Stimulated activated CD4-positive, alpha-beta T cell treated with anti-CD3 and anti-CD28 coated beads, Interleukin-1b, Interleukin-23, amount 100 ng/mL, for 24 hours (primary cell): ENCODE measurements at regions not wholly inside any gene's neighbourhood (a gene's known extent, or its start where the extent isn't known, plus 50 kb on each side); places are given as distances from the start of the nearest gene placed in this dataset.
"Not testable (repeated sequence)": the region's sequence is repeated elsewhere in the genome, so short reads cannot be mapped to it uniquely, and the experiment has no call there.

Source experiments
- DNase-seq, 4 experiments: peaks; one replicate each; pipeline ENCODE4 v3.0.0-alpha.2; 2020; ENCODE audit warnings: low read depth in 4 of 4, low spot score in 1 of 4

DNA sequence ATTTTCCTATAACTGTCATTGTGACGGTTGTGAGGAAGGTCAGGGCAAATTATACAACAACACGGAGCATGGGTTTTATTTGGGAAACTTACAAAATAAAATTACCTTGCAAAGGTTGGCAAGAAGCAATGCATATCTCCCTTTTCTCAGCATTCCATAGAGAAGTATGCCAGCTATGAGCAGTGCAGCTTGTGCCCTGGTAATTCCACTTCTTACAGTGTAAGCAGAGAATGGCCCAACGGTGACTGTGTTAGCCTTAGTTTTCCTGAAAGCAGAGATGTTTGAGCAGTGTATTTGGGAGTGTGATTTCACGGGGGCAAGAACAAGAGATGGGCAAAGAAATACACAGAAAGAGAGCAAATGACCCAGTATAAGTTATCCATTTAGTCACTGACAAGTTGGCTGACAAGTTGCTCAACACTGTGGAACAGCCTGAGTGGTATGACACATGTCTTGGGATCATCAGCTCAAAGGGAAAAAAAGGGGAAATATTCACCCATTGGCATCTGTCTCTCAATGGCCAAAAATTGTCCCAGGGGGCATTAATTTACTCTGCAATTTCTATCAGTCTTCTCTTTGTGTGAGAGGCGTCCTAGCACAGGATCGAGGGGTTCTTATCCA lies 210.9 kb upstream of the NRIP1 start:
- DNase-seq, result no peak

DNA sequence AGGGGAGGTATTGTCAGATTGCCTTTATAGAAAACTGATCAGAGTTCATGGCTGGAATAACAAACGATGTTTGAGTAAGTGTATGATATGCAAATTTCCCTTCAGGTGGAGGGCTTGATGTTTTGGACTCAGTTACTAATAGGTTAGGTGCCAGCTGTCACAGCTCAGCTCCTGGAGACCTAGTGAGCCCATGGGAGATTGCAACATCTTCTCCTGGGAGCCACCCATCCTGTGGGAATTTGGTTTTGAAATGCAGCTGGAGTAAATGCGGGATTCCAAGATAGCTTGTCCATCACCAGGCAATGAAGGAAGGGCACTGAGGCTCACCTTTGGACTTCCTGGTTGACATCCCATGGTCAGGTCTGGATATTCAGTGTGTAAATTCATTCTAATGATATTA lies 211.4 kb upstream of the NRIP1 start:
- DNase-seq, result no peak

DNA sequence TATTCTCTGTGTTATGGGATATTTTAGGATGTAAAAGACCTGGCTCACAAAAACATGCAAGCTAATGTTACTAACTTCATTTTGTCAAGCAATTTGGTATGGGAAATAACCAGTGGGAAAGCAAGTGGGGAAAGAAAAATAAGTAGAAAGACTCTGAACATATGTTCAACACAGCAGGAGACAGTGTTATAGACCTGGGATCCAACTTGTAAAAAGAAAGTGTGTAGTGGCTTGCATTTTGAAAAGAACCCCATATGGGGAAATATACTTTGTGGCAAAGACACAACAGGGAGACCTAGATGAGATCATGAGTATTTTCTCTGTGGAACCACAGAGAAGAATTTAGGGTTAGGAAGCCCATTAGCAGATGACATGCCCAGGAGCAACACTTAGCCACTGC lies 212.7 kb upstream of the NRIP1 start:
- DNase-seq, result no peak

DNA sequence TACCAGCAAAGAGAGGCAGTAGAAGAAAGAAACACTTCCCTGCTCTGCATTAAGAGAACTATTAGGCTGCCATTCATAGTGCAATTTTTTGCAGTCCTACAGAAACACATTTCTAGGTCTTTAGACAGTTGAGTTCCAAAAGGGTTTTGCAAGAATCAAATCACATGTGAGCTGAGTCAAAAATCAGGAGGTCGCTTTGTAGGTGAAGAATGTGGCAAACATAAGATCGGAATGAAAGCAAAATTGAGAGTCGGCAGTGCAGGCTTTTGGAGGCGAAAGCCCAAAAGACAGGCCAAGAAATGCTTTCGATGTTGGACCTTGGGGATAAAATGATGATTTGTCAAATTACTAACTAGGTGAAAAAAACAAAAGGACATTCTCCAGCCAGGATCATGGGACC lies 213.5 kb upstream of the NRIP1 start:
- no peak for DNase-seq

GRCh38 chr21:15278851-15279250 lies 214.1 kb upstream of the NRIP1 start:
- no peak for DNase-seq

DNA sequence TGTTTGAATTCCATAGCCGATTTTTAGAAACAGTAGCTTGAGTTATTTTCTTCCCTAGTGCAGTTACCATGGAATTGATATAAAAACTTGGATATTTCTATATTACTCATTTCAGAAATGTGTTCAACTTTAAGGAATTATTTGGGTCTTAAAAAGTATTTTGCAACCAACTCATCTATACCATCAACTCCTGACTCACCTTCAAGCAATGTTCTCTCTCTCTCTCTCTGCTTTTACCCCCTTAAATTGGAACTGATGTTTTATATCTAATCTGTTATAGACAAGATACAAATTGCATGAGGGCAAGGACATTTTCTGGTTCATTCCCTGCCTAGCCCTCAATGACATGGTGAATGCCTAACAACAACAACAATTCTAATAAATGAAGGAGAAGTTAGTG lies 214.7 kb upstream of the NRIP1 start:
- DNase-seq, result no peak

DNA sequence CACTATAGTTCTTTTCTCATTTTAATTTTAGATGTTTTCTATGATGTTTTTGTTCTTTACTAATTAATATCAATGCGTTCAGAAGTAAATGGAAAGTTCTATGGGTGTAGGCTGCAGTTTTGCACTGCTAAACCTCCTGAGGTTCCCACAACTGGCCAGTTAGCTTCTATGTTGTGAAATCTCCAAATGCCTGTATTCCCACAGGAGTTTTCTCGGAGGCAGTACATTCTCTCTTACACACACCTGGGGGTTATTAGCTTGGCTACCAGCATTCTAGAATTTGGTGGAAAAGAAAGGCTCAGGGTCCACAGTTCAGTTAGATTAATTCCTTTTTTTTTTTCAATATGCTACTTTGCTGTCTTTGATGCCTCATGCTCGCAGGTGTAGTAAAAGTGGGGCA lies 216.9 kb upstream of the NRIP1 start:
- no peak for DNase-seq

GRCh38 chr21:15282665-15283064 lies 217.9 kb upstream of the NRIP1 start:
- DNase-seq, result no peak

DNA sequence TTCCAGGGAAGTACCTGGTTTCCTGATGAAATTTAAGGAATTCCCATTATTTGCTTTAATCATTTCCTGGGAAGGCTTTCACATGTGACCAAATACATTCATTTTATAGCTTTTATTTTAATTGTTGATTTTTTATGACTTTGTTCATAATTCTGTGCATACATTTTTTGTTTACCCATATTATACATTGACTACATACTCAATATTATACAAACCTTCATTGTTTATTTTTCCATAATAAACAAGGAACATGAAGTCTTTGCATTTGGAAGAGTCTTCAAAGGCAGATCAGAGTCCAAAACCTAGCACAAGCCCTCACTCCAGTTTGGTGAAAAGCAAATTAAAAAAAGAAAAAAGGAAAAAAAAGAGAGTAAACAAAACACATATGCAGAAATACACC lies 218.3 kb upstream of the NRIP1 start:
- no peak for DNase-seq

DNA sequence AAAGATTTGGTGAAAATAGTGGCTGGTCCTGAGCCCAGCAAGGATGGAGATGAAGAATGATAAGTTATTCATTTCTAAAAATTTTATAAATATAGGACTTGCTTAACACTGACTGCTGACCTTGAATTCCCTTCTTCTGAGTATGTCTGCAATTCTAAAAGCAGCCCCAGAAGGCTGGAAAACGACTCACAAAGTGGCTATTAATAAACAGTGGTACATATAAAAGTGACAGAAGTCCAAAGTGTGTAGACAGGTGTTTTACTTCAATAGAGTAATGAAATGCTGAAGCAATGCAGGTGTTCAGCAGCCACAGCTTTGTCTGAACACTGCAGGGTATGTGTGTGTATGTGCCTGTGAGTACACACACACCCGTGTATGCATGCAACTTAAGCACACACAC lies 219.0 kb upstream of the NRIP1 start:
- no peak for DNase-seq

DNA sequence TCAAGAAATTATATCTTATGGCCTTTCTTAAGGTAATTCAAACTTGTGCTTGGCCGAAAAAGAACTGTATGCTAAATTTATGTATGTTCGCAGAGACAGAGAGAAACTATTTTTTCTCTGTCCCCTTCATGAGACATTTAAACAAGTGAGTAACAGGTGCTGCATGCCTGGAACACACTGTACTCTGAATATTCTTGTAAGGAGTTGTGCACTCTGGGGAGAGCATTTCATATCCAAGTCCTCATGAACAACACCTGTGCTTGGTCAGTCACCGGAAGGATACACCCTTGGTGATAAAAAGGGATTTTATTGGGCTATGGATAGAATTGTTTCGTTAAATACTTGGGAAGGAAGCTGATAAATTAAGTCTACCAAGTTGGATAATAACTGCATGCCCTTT lies 220.8 kb upstream of the NRIP1 start:
- DNase-seq, result no peak

- no peak for DNase-seq
These were observed 224.4 kb upstream of the NRIP1 start for GRCh38 chr21:15289246-15289645.

DNA sequence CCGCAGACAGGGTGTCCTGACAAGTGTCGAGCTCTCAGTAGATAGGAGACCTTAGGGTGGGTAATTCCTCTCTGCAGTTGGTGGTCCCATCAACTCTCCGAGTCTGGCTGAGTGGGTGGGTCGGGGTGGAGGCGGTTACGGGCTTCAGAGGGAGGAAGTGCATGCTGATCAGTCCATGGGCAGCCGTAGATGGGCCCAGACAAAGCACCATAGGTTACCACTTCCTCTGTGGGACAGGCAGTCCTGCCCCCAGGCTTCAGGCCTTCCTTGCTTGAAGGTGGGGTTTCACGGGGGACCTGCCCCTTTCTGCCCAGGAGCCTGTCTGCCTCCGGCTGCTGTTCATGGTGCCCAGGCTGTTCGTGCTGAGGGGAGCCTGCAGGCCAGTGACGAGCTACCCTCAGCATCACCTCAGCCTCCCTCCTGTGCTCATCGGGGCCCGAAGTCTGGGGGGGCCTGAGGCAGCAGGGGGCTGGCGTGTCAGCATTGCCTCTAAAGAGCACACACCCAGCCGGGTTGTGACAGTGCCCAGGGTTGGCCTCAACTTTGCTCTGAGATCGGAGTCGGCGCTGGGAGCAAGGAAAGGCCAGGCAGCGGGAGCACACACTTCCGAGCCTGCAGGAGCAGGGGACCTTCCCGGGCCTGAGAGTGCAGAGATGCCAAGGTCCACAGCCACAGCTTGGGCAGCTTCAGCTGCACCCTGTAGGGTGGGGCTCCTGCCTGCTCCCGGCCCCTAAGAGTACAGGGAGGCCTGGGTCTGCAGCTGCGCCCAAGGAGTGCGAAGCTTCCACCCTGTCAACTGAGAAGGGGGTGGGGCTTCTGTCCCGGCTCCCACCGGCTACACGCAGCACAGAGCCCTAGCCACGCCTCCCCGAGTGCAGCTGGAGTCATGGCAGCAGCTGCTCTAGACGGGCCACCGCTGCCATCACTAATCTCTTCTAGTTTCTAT lies 225.4 kb upstream of the NRIP1 start:
- DNase-seq, result no peak

DNA sequence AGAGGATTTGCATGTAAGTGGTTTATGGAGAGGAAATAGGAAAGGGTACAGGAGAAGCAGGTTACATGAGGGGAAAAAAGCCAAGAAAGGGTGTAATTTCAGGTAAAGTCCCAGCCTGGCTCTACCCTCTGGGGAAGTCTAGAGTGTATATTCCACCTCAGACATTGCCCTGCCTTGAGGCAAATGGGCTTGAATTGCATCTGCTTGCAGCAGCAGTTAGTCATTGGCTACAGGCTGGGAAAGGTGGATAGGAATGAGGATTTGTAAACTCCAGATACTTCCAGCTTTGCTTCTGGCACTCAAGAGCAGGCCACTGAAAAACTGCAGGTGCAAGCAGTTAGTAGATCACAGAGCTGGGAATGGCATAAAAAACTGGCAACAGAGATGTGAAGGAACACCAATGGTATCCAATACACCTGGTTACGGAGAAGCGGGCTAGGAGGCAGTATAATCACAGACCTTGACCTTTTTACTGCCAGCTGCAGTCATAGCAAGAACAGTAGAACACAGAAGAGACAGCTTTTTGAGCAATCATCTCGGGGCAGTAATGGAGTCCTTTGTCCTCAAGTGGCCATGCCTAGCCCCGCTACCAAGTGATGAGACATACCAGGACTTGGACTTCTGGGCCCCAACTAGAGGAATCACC lies 226.9 kb upstream of the NRIP1 start:
- no peak for DNase-seq

- no peak for DNase-seq
These were observed 228.4 kb upstream of the NRIP1 start for GRCh38 chr21:15293240-15293639.

DNA sequence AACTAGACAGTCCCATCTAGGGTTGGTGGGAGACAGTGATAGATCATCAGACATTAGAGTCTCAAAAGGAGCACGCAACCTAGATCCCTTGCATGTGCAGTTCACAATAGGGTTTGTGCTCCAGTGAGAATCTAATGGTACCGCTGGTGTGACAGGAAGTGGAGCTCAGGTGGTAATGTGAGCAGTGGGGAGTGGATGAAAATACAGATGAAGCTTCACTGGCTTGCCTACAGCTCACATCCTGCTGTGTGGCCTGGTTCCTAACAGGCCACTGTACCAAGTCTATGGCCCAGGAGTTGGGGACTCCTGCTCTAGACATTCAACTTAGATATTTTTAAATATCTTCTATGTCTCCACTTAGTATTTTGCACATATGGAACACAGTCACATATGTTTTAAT lies 231.1 kb upstream of the NRIP1 start:
- no peak for DNase-seq

DNA sequence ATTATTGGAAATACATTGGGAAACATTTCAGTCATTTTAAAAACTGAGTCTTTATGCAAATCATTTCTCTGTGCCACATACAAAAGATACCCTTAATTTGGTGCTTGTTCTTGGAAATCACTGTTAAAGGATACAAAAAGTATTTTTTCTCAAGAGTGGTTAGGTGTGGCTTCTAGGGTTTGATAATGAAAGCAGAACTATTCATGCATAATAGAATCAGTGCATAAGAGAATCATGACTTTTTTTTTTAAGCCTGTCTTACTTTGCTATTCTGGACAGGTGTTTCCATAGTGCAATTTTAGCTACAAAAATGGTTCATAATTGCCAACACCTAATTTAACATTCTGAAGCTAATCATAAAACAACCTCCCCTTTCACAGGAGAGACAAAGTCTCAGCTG lies 233.0 kb upstream of the NRIP1 start:
- no peak for DNase-seq

DNA sequence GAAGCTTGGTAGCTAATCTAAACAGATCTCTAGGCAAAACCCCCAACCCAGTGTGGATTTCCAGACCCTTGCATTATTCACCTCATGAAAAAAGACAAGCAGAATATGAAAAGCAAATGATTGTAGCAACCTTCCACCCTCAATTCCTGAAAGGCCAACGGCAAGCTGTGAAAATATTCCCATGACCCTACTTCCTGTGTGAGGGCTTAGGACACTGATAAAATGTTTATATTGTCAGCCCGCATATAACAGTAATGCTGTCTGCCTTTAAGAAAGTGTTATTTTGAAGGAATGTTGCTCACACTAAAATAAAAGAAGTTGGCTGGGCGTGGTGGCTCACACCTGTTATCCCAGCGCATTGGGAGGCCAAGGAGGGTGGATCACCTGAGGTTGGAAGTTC lies 233.5 kb upstream of the NRIP1 start:
- no peak for DNase-seq

DNA sequence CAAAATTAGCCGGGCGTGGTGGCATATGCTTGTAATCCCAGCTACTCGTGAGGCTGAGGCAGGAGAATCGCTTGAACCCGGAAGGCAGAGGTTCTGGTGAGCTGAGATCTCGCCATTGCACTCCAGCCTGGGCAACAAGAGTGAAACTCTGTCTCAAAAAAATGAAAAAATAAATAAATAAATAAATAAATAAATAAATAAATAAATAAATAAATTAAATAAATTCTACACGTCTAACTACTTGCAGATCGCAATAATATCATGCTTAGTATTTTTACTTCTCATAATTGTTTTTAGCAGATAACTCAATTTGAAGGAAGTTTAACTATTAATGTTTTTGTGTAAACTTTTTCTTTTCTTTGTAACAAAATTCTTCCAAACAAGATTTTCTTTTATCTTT lies 234.0 kb upstream of the NRIP1 start:
- DNase-seq, result not testable (repeated sequence)

DNA sequence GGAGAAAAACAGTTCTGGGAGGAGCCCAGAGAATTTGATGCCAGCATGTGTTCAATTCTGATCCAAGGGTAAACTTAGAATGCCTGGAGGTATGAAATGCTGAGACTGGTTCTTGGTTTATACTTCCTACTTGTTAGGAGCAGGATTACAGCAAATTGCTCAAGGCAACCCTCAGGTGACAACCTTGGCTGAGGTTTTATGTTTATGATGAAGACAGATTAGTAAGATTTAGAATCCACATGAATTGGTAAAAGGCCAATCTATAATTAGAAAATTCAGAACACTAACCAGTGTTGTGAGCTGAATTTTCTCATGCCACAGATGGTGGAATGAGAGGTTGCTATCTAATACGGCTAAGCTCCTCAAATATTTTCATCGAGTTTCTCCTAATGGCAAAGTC lies 235.3 kb upstream of the NRIP1 start:
- no peak for DNase-seq

- DNase-seq, result no peak
These were observed 236.2 kb upstream of the NRIP1 start for GRCh38 chr21:15301014-15301413.

DNA sequence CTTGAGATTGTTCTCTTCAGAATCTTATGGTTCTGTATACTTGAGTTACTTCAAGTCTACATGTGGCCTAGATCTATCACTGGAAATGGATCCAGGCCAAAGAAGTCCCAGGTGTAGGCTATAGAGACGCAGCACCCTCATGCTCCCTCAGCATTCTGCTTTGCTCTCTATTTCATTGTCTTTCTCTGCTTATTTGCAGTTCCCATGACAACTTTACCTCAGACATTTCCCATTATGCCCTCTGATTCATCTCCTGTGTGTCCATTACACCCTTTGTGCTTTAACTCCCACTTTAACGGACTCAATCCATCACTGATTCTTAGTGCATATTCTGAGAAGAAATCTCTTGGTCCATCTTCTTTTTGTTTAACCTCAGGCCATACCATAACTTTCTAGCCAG lies 236.9 kb upstream of the NRIP1 start:
- DNase-seq, result no peak
